Epithelial cell of proximal tubule (primary cell): ENCODE measurements at regions not wholly inside any gene's neighbourhood (a gene's known extent, or its start where the extent isn't known, plus 50 kb on each side); places are given as distances from the start of the nearest gene placed in this dataset.

ENCODE experiments used
- DNase-seq: peaks from one replicate; pipeline ENCODE4 v3.0.0-alpha.2; 2011; ENCODE audit warnings: low read depth
- H3K4me3 ChIP-seq: 2 replicates; pipeline ENCODE4 v1.5.1; 2011; ENCODE audit warnings: low read depth, mild to moderate bottlenecking, low read length
- TF ChIP-seq, protein P1 (sequence below): conservative IDR thresholded peaks from 2 replicates; pipeline ENCODE4 v1.5.1; 2012; ENCODE audit warnings: low read depth, mild to moderate bottlenecking, low read length

GRCh38 chr1:55558515-55558914, 343.4 kb upstream of the USP24 start:
- no peak overlapping the region for H3K4me3 ChIP-seq
- TF ChIP-seq, protein P1, sequence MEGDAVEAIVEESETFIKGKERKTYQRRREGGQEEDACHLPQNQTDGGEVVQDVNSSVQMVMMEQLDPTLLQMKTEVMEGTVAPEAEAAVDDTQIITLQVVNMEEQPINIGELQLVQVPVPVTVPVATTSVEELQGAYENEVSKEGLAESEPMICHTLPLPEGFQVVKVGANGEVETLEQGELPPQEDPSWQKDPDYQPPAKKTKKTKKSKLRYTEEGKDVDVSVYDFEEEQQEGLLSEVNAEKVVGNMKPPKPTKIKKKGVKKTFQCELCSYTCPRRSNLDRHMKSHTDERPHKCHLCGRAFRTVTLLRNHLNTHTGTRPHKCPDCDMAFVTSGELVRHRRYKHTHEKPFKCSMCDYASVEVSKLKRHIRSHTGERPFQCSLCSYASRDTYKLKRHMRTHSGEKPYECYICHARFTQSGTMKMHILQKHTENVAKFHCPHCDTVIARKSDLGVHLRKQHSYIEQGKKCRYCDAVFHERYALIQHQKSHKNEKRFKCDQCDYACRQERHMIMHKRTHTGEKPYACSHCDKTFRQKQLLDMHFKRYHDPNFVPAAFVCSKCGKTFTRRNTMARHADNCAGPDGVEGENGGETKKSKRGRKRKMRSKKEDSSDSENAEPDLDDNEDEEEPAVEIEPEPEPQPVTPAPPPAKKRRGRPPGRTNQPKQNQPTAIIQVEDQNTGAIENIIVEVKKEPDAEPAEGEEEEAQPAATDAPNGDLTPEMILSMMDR, result no peak
- DNase-seq, result no peak

- H3K4me3 ChIP-seq, result no peak overlapping the region
- DNase-seq, result no peak
- TF ChIP-seq, protein P1, result no peak
Measured at GRCh38 chr1:55555956-55556725, 341.0 kb upstream of the USP24 start.

DNA sequence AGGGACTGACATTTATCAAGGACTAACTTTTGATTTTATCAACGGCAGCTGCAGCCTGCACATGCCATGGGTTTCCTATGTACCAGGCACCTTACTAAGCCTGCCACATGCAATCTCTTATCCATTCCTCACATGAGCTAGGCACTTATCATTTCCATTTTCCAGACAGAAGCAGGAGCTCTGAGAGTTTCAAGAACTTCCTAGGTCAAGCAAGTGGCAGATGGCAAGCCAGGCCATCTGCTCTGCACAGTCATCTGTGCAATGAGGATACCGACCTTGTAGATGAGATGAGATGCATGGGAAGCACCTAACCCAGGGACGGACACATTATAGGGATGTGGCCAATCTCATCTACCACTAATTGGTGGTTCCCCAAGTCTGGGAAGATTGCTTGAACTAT, 339.4 kb upstream of the USP24 start:
- no peak for DNase-seq
- TF ChIP-seq, protein P1, result no peak
- no peak overlapping the region for H3K4me3 ChIP-seq

GRCh38 chr1:55552636-55553035, 337.5 kb upstream of the USP24 start:
- DNase-seq, result no peak
- H3K4me3 ChIP-seq, result no peak overlapping the region
- TF ChIP-seq, protein P1, result no peak

GRCh38 chr1:55547405-55547804, 332.2 kb upstream of the USP24 start:
- no peak overlapping the region for H3K4me3 ChIP-seq
- TF ChIP-seq, protein P1, result no peak
- DNase-seq, result no peak

- no peak for DNase-seq
- TF ChIP-seq, protein P1, result no peak
Measured at GRCh38 chr1:55546553-55546952, 331.4 kb upstream of the USP24 start.

DNA sequence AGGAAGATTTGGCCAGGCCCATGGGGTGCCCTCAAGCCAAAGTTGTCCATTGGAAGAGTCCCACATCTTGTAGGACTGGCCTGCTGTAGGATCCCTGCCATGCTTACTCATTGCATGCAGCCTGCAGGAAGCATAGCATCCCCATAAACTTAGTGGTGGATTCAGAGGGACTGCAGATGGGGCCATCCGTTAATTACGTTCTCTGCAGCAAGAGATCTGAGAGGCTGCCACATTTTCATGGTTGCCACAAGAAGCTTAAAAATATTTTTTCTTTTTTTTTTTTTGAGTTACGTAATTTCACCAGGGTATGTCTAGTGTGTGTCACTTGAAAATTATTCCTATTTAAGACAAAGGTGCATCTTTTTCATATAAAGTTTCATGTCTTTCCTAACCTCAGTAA, 329.7 kb upstream of the USP24 start:
- TF ChIP-seq, protein P1, result no peak
- no peak for DNase-seq
- no peak overlapping the region for H3K4me3 ChIP-seq

More at GRCh38 chr1:55546553-55546952, 331.4 kb upstream of the USP24 start:
- H3K4me3 ChIP-seq, result no peak overlapping the region
